A673 (cell line): ENCODE measurements at regions not wholly inside any gene's neighbourhood (a gene's known extent, or its start where the extent isn't known, plus 50 kb on each side); places are given as distances from the start of the nearest gene placed in this dataset.
"Not testable (repeated sequence)": the region's sequence is repeated elsewhere in the genome, so short reads cannot be mapped to it uniquely, and the experiment has no call there.

Source experiments
- BruUV-seq: library from RNA; stranded (reverse); fragments of 400-500 nt; replicated peaks from 2 replicates; lab custom pipeline; 2021; lab: Mats Ljungman, UMichigan
- CTCF ChIA-PET: fragments of 300-600 bp; sonication (Branson Sonifier 250); formaldehyde crosslinking; loops from one replicate; lab custom pipeline; 2022; ENCODE audit warnings: antibody characterized with exemption; lab: Charles Lee
- POLR2A ChIA-PET: fragments of 300-600 bp; sonication (Branson Sonifier 250); formaldehyde crosslinking; loops from one replicate; lab custom pipeline; 2022; ENCODE audit warnings: antibody characterized with exemption; ENCODE audit not compliant: low non-redundant PET; lab: Charles Lee
- DNase-seq: peaks from one replicate; pipeline ENCODE4 v3.0.0-alpha.2; 2015; ENCODE audit warnings: low spot score
- H3K27ac ChIP-seq: fragments of 200-600 bp; sonication (generic); 2 replicates; pipeline ENCODE4 v1.5.1; 2016; ENCODE audit warnings: mixed run types, low read depth, mild to moderate bottlenecking, mixed read lengths, antibody characterized with exemption, low read length; ENCODE audit not compliant: poor library complexity, severe bottlenecking
- H3K27me3 ChIP-seq: fragments of 200-600 bp; sonication (generic); replicated peaks from 2 replicates; pipeline ENCODE4 v1.6.1; 2017; ENCODE audit warnings: mixed run types, low read depth, mild to moderate bottlenecking, mixed read lengths, antibody characterized with exemption, low read length; ENCODE audit not compliant: insufficient read depth, poor library complexity
- H3K36me3 ChIP-seq: fragments of 200-600 bp; sonication (generic); 2 replicates; pipeline ENCODE4 v1.6.1; 2016; ENCODE audit warnings: mixed run types, mild to moderate bottlenecking, mixed read lengths, antibody characterized with exemption, low read length; ENCODE audit not compliant: insufficient read depth, poor library complexity, severe bottlenecking
- H3K4me1 ChIP-seq: fragments of 200-600 bp; sonication (generic); 2 replicates; pipeline ENCODE4 v1.6.1; 2017; ENCODE audit warnings: mixed run types, mild to moderate bottlenecking, mixed read lengths, antibody characterized with exemption, low read length; ENCODE audit not compliant: insufficient read depth, poor library complexity, severe bottlenecking
- H3K4me3 ChIP-seq: fragments of 200-600 bp; sonication (generic); 2 replicates; pipeline ENCODE4 v1.5.1; 2016; ENCODE audit warnings: low read depth, mixed run types, mild to moderate bottlenecking, mixed read lengths, low read length; ENCODE audit not compliant: poor library complexity, severe bottlenecking
- H3K9me3 ChIP-seq: fragments of 200-600 bp; sonication (generic); 2 replicates; pipeline ENCODE4 v1.6.1; 2016; ENCODE audit warnings: mixed run types, low read depth, mild to moderate bottlenecking, mixed read lengths, antibody characterized with exemption, low read length; ENCODE audit not compliant: poor library complexity, severe bottlenecking
- EZH2 ChIP-seq: fragments of 200-600 bp; sonication (generic); IDR thresholded peaks from 2 replicates; pipeline ENCODE4 v1.6.1; 2017; ENCODE audit warnings: borderline replicate concordance, low read depth, mild to moderate bottlenecking, mixed read lengths, antibody characterized with exemption, low read length; ENCODE audit not compliant: poor library complexity, severe bottlenecking
- intact Hi-C: fragments of 100-400 bp; cut with micrococcal nuclease; formaldehyde crosslinking; loops from one replicate; pipeline ENCODE4 v1.10.0; 2022; ENCODE audit not compliant: unreplicated experiment
- TF ChIP-seq, protein P1 (sequence below): fragments of 300-800, 200-600 bp; sonication (generic); conservative IDR thresholded peaks from 2 replicates; pipeline ENCODE4 v1.5.1; 2017; ENCODE audit warnings: low read depth, mild to moderate bottlenecking, antibody characterized with exemption, low read length, moderate library complexity, mixed read lengths

DNA sequence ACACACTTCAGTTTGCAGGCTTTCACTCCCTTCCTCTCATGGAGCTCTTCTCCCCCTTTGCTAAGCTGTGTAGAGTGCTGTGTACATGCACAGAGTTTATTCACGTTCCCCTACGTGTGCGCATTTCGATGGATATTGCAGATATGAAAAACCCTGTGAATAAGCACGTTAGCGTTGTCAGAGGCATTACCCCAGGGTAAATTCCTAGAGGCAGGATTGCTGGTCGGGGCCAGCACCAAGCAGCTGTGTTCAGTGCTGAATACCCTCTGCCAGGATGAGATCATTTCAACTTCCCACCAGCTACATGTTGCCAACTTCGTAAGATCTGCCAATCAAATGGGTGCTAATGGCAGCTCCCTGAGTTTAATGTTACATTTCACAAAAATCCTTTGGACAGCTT lies 172.3 kb upstream of the PPP1R26 start:
- peaks cover 4% of the 10 kb centered on the region for H3K9me3 ChIP-seq
- H3K27me3 ChIP-seq: no peaks in the 10 kb centered on the region
- intact Hi-C loops: no loop called here
- no peaks in the 10 kb centered on the region for H3K4me1 ChIP-seq
- no TSS peak for BruUV-seq
- CTCF ChIA-PET: no interaction called here
- no peaks in the 10 kb centered on the region for H3K36me3 ChIP-seq
- POLR2A ChIA-PET: no interaction called here
- no peak for TF ChIP-seq EZH2
- TF ChIP-seq, protein P1, sequence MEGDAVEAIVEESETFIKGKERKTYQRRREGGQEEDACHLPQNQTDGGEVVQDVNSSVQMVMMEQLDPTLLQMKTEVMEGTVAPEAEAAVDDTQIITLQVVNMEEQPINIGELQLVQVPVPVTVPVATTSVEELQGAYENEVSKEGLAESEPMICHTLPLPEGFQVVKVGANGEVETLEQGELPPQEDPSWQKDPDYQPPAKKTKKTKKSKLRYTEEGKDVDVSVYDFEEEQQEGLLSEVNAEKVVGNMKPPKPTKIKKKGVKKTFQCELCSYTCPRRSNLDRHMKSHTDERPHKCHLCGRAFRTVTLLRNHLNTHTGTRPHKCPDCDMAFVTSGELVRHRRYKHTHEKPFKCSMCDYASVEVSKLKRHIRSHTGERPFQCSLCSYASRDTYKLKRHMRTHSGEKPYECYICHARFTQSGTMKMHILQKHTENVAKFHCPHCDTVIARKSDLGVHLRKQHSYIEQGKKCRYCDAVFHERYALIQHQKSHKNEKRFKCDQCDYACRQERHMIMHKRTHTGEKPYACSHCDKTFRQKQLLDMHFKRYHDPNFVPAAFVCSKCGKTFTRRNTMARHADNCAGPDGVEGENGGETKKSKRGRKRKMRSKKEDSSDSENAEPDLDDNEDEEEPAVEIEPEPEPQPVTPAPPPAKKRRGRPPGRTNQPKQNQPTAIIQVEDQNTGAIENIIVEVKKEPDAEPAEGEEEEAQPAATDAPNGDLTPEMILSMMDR: no peak
- DNase-seq: no peak
- no peak overlapping the region for H3K27ac ChIP-seq
- no peak overlapping the region for H3K4me3 ChIP-seq

DNA sequence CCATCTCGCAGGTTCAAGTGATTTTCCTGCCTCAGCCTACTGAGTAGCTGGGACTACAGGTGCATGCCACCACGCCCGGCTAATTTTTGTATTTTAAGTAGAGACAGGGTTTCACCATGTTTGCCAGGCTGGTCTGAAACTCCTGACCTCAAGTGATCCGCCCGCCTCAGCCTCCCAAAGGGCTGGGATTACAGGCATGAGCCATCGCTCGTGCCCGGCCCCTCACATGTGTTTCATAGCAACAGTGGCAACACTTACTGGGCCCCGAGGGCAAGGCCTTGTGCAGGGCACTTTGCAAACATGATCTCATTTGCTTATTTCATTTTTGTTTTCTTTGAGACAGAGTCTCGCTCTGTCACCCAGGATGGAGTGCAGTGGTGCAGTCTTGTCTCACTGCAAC lies 171.7 kb upstream of the PPP1R26 start:
- H3K4me3 ChIP-seq, intact Hi-C loops, H3K9me3 ChIP-seq, POLR2A ChIA-PET, CTCF ChIA-PET, H3K27me3 ChIP-seq, H3K36me3 ChIP-seq, DNase-seq, H3K27ac ChIP-seq, H3K4me1 ChIP-seq, BruUV-seq: not testable (repeated sequence)

DNA sequence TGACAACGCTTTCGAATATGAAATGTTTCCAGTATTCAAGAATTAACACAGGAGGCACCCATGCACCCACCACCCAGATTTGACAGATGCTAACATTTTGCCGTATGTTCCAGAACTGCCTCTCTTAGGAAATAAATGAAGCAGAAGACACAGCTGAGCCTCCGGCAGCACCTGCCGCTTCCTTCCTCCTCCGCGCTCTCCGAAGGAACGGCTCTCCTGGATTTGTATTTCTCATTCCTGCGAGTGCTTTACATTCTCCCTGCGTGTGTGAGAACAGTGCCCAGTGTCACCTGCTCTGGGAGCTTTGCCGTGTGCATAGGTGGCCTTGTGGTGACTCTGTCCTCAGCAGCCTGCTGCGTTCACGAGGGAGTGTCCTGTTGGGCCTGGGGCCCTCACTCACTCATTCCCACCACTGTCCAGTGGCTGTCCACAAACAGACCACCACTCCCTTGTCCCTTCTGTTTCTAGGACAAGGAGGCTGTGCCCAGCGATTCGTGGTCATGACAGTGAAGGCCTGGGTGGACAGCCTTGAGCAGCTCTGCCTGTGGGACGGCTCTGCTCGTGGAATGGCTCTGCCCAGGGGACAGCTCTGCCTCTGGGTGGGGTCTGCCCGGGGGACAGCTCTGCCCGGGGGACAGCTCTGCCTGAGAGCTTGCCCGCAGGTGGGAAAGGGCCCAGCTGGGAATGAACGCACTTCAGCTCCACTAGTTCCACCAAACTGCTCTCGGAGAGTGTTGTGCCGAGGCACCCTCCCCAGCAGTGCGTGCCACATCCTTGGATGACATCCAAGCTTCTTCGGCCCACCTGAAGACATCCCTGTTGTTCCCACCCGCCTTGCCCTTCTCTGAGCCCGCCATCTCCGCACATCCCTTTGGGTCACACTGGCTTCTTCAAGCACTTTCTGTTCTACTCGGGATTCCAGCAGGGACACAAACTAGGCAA lies 170.5 kb upstream of the PPP1R26 start:
- CTCF ChIA-PET: no interaction called here
- no TSS peak for BruUV-seq

More for the DNA sequence above, 170.5 kb upstream of the PPP1R26 start:
- intact Hi-C loops: no loop called here
- Histone ChIP-seq H3K27ac (no peak overlapping the region), H3K4me1 (no peaks in the 10 kb centered on the region), H3K36me3 (no peaks in the 10 kb centered on the region), H3K27me3 (no peaks in the 10 kb centered on the region), H3K9me3 (peaks cover 12% of the 10 kb centered on the region), H3K4me3 (no peak overlapping the region)
- no peak for DNase-seq
- POLR2A ChIA-PET: no interaction called here
- TF ChIP-seq EZH2: no peak
- TF ChIP-seq, protein P1: no peak
